ENCODE measurements at regions not wholly inside any gene's neighbourhood (a gene's known extent, or its start where the extent isn't known, plus 50 kb on each side); places are given as distances from the start of the nearest gene placed in this dataset.

- H3K4me3 ChIP-seq = no peak overlapping the region
- H3K27ac ChIP-seq = peak overlapping the region in 3 of 4 donors; percentile 2 to 27 (median 13)
- no peaks in the 10 kb centered on the region for H3K27me3 ChIP-seq
- 52 to 57% methylated on average over 5 of the region's 5 CpGs for WGBS, 2 donors
- no peaks in the 10 kb centered on the region for H3K36me3 ChIP-seq
- DNase-seq = no peak
- no peak for TF ChIP-seq POLR2A (IDR thresholded peaks at IDR 0.05)
- TF ChIP-seq CTCF (IDR thresholded peaks at IDR 0.05) = no peak
- no peaks in the 10 kb centered on the region for H3K9me3 ChIP-seq
- no peaks in the 10 kb centered on the region for H3K4me1 ChIP-seq
- intact Hi-C loops (cut with DNase I) = no loop called here
Observed at GRCh38 chr15:94968133-94968532, 736.8 kb downstream of the MCTP2 start.

- TF ChIP-seq POLR2A (IDR thresholded peaks at IDR 0.05) (no peak), CTCF (IDR thresholded peaks at IDR 0.05) (no peak)
- Histone ChIP-seq H3K9me3 (no peaks in the 10 kb centered on the region), H3K27me3 (no peaks in the 10 kb centered on the region), H3K27ac (no peak overlapping the region), H3K36me3 (no peaks in the 10 kb centered on the region), H3K4me1 (no peaks in the 10 kb centered on the region), H3K4me3 (no peak overlapping the region)
- DNase-seq = no peak
- 88 to 100% methylated on average over 1 of the region's 1 CpG for WGBS, 2 donors
- intact Hi-C loops (cut with DNase I) = no loop called here
Observed at GRCh38 chr15:94970096-94970495, 738.7 kb downstream of the MCTP2 start.

- intact Hi-C loops (cut with DNase I) = no loop called here
- H3K27ac ChIP-seq = no peak overlapping the region
- H3K9me3 ChIP-seq = no peaks in the 10 kb centered on the region
- H3K27me3 ChIP-seq = no peaks in the 10 kb centered on the region
- no peak for DNase-seq
- 76 to 81% methylated on average over 9 of the region's 9 CpGs for WGBS, 2 donors
- no peaks in the 10 kb centered on the region for H3K4me1 ChIP-seq
- no peak for TF ChIP-seq POLR2A (IDR thresholded peaks at IDR 0.05)
- no peak for TF ChIP-seq CTCF (IDR thresholded peaks at IDR 0.05)
- H3K36me3 ChIP-seq = no peaks in the 10 kb centered on the region
- no peak overlapping the region for H3K4me3 ChIP-seq
Observed at GRCh38 chr15:94970802-94971201, 739.4 kb downstream of the MCTP2 start.

GRCh38 chr15:94972314-94972713 is 741.0 kb downstream of the MCTP2 start:
- WGBS, 2 donors = 78 to 82% methylated on average over 2 of the region's 2 CpGs
- H3K4me1 ChIP-seq = no peaks in the 10 kb centered on the region
- intact Hi-C loops (cut with DNase I) = no loop called here
- TF ChIP-seq CTCF (IDR thresholded peaks at IDR 0.05) (no peak), POLR2A (IDR thresholded peaks at IDR 0.05) (no peak)
- no peaks in the 10 kb centered on the region for H3K36me3 ChIP-seq
- no peak overlapping the region for H3K4me3 ChIP-seq
- H3K27me3 ChIP-seq = no peaks in the 10 kb centered on the region
- no peak overlapping the region for H3K27ac ChIP-seq
- H3K9me3 ChIP-seq = no peaks in the 10 kb centered on the region
- no peak for DNase-seq

GRCh38 chr15:94987085-94987484 is 755.7 kb downstream of the MCTP2 start:
- Histone ChIP-seq H3K36me3 (no peaks in the 10 kb centered on the region), H3K9me3 (no peaks in the 10 kb centered on the region), H3K27me3 (no peaks in the 10 kb centered on the region), H3K27ac (no peak overlapping the region), H3K4me3 (no peak overlapping the region), H3K4me1 (no peaks in the 10 kb centered on the region)
- WGBS, 2 donors = 92% methylated on average over 1 of the region's 1 CpG
- intact Hi-C loops (cut with DNase I) = no loop called here
- TF ChIP-seq POLR2A (IDR thresholded peaks at IDR 0.05) (no peak), CTCF (IDR thresholded peaks at IDR 0.05) (no peak)
- no peak for DNase-seq
